Upper lobe of left lung (tissue), 4 donors: ENCODE measurements at regions not wholly inside any gene's neighbourhood (a gene's known extent, or its start where the extent isn't known, plus 50 kb on each side); places are given as distances from the start of the nearest gene placed in this dataset.

Experiments used
- CTCF ChIP-seq, 6 experiments: fragments of 450-650 bp in 4 of 6; fragments of 200-600 bp in 2 of 6; sonication (generic) in 2 of 6; IDR thresholded peaks; one replicate each; pipeline ENCODE4 v1.5.1; 2016 to 2019; ENCODE audit warnings: antibody characterized with exemption in 6 of 6
- POLR2A ChIP-seq, 4 donors: fragments of 450-650 bp; IDR thresholded peaks; one replicate each; pipeline ENCODE4 v1.5.1; 2016 to 2017; ENCODE audit warnings: antibody characterized with exemption in 4 of 4, mild to moderate bottlenecking in 2 of 4

- TF ChIP-seq CTCF (IDR thresholded peaks at IDR 0.05) (no peak), POLR2A (IDR thresholded peaks at IDR 0.05) (no peak)
These were observed 457.2 kb downstream of the STK39 start for GRCh38 chr2:167790189-167790588.
